ENCODE measurements at regions not wholly inside any gene's neighbourhood (a gene's known extent, or its start where the extent isn't known, plus 50 kb on each side); places are given as distances from the start of the nearest gene placed in this dataset.
"Not testable (repeated sequence)": the region's sequence is repeated elsewhere in the genome, so short reads cannot be mapped to it uniquely, and the experiment has no call there.

GRCh38 chr10:34912771-34913170, 97.7 kb upstream of the PARD3 start:
- DNase-seq (no peak), ATAC-seq (no peak)
- intact Hi-C loops (cut with DNase I, micrococcal nuclease): no loop called here

- intact Hi-C loops (cut with DNase I, micrococcal nuclease): no loop called here
- ATAC-seq (no peak), DNase-seq (no peak)
Measured at GRCh38 chr10:34911661-34912205, 96.6 kb upstream of the PARD3 start.

- ATAC-seq (no peak), DNase-seq (no peak)
- intact Hi-C loops (cut with DNase I, micrococcal nuclease): no loop called here
Measured at GRCh38 chr10:34908481-34908880, 93.4 kb upstream of the PARD3 start.

GRCh38 chr10:34907743-34908430, 92.8 kb upstream of the PARD3 start:
- ATAC-seq (no peak), DNase-seq (no peak)
- intact Hi-C loops (cut with DNase I, micrococcal nuclease): no loop called here

GRCh38 chr10:34906067-34906965, 91.2 kb upstream of the PARD3 start:
- no peak for ATAC-seq
- DNase-seq: no peak

GRCh38 chr10:34905200-34905927, 90.3 kb upstream of the PARD3 start:
- intact Hi-C loops (cut with DNase I, micrococcal nuclease): no loop called here
- ATAC-seq: no peak
- DNase-seq: no peak

More at GRCh38 chr10:34906067-34906965, 91.2 kb upstream of the PARD3 start:
- intact Hi-C loops (cut with DNase I, micrococcal nuclease): no loop called here

DNA sequence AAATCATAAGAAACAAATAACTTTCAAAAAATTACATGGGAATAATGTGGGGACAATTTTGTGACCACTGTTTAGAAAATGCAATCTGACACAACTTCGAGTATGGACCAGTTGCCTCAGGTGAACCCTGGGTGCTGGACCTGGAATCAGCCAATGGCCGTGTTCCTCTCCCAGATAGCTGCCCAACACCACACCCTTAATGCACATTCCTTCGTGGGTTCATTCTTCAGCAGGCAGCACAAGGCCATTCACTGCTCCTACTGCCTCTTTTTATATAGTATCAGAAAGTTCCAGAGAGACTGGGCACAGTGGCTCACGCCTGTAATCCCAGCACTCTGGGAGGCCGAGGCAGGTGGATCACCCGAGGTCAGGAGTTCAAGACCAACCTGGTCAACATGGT, 89.1 kb upstream of the PARD3 start:
- DNase-seq: no peak
- ATAC-seq: no peak
- intact Hi-C loops (cut with DNase I, micrococcal nuclease): no loop called here

DNA sequence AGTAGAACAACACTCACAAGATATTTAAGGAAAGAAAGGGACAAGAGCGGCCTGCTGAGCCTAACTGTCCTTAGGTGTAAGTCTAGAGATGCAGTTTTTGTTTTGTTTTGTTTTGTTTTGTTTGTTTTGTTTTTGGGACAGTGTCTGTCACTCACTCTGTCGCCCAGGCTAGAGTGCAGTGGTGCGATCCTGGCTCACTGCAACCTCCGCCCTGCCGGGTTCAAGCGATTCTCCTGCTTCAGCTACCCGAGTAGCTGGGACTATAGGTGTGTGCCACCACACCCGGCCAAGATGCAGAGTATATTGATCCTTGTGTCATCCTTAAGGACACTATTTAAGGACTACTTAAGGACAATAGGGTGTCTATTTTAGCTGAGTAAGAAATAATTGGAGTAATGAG, 84.1 kb upstream of the PARD3 start:
- no peak for DNase-seq
- no peak for ATAC-seq
- intact Hi-C loops (cut with DNase I, micrococcal nuclease): no loop called here

- ATAC-seq: no peak
- intact Hi-C loops (cut with DNase I, micrococcal nuclease): no loop called here
- DNase-seq: no peak
Measured at GRCh38 chr10:34895977-34896376, 80.9 kb upstream of the PARD3 start.

DNA sequence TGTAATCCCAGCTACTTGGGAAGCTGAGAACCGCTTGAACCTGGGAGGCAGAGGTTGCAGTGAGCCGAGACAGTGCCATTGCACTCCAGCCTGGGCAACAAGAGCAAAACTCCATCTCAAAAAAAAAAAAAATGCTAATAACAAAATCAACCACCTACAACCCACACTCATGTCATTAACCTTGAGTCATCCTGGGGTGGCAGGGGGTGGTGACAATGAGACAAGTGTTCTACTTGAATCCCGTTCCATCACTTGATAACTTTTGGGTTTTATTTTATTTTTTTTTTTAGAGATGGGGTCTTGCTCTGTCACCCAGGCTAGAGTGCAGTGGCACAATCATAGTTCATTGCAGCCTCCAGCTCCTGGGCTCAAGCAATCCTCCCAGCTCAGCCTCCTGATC, 80.0 kb upstream of the PARD3 start:
- DNase-seq: not testable (repeated sequence)

DNA sequence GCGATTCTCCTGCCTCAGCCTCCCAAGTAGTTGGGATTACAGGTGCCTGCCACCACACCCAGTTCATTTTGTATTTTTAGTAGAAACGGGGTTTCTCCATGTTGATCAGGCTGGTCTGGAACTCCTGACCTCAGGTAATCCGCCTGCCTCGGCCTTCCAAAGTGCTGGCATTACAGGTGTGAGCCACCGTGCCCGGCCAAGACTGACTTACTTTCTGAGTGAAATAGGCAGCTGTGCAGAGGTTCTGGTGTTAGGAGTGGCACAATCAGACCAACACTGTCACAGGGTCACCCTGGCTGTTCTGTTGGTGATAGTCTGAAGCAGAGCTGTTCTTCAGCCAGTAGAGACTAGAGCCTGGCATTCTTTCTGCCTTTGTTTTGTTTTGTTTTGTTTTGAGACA, 77.4 kb upstream of the PARD3 start:
- intact Hi-C loops (cut with DNase I, micrococcal nuclease); DNase-seq; ATAC-seq: not testable (repeated sequence)

More for the DNA sequence above, 80.0 kb upstream of the PARD3 start:
- ATAC-seq; intact Hi-C loops (cut with DNase I, micrococcal nuclease): not testable (repeated sequence)

- DNase-seq: no peak
- ATAC-seq: no peak
Measured at GRCh38 chr10:34890939-34891338, 75.8 kb upstream of the PARD3 start.

DNA sequence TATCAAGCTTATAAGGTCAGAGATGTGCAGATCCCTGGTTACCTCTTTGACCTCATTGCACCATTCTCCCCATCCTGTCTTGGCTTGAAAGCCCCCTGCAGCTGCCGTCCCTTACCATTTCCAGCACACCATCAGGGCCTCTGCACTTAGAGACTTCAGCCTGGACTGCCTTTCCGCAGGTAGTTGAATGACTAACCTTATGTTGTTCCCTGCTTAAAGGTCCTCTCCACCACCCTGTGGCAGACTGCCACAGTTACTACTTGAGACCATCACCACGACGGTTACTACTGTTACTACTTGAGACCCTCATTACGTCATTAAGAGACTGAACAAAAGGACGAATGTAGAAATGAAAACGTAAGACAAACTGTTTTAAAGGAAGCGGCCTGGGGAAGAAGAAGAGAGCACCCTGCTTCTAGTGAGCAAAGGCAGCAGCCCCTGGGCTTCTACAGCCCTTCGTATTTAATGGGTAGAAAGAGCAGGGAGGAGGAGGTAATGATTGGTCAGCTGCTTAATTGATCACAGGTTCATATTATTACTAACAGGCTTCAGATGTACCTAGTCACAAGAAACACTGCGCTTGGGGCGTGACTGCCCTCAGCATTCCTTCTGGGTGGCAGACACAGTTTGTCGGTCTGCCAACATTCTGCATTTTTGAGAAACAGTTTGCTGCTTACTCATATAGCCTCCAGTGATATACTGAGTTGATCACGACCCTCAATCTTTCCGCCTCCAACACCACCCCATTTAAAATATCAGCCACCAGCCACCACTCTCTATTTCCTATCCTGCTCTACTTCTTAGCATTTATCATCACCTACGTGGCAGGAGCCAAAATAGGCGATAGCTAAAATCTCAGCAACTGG, 74.1 kb upstream of the PARD3 start:
- no peak for ATAC-seq
- intact Hi-C loops (cut with DNase I, micrococcal nuclease): no loop called here
- no peak for DNase-seq

More at GRCh38 chr10:34890939-34891338, 75.8 kb upstream of the PARD3 start:
- intact Hi-C loops (cut with DNase I, micrococcal nuclease): no loop called here

GRCh38 chr10:34886906-34887642, 72.0 kb upstream of the PARD3 start:
- intact Hi-C loops (cut with DNase I, micrococcal nuclease): no loop called here
- no peak for ATAC-seq
- DNase-seq: no peak

DNA sequence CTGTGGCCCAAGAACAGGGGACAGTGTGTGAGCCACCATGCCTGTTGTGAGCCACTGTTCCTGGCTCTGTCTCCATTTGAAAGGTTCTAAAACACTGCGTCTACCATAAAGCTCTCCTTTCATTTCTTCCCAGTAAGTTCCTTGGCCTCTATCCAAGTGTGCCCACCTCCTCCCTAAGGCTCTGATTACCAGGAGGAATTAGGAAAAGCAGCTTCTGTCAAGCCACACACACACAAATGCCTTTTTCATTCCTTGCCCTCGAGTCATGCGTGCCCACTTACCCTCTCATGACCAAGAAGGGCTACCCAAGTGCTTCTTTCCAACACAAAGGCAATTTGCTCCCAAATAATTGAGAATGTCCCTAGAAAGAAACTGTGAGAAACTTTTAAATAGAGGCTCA, 70.8 kb upstream of the PARD3 start:
- intact Hi-C loops (cut with DNase I, micrococcal nuclease): no loop called here
- ATAC-seq: no peak
- no peak for DNase-seq

DNA sequence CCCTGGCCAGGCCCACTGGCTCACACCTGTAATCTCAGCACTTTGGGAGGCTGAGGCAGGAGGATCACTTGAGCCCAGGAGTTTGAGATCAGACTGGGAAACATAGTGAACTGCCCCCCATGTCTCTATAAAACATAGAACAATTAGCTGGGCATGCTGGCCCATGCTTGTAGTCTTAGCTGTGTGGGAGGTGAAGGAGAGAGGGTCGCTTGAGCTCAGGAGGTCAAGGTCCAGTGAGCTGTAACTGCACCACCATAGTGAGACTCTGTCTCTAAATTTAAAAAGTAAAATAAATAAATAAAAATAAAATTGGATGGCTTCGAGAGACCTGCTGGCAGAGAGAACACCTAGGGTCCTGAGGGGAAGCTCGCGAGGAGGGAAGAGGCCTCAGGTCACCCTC, 69.9 kb upstream of the PARD3 start:
- ATAC-seq (no peak), DNase-seq (no peak)
- intact Hi-C loops (cut with DNase I, micrococcal nuclease): no loop called here

GRCh38 chr10:34884272-34884952, 69.3 kb upstream of the PARD3 start:
- intact Hi-C loops (cut with DNase I, micrococcal nuclease): no loop called here
- ATAC-seq (no peak), DNase-seq (no peak)
